Body of pancreas (tissue), 4 donors: ENCODE measurements at regions not wholly inside any gene's neighbourhood (a gene's known extent, or its start where the extent isn't known, plus 50 kb on each side); places are given as distances from the start of the nearest gene placed in this dataset.

Source experiments
- POLR2A ChIP-seq, 3 donors: fragments of 450-650 bp; IDR thresholded peaks; one replicate each; pipeline ENCODE4 v1.6.1; 2016; ENCODE audit warnings: antibody characterized with exemption in 3 of 3, mild to moderate bottlenecking in 2 of 3
- TF ChIP-seq, protein P1 (sequence below), 7 experiments: fragments of 450-650 bp in 4 of 7; fragments of 200-600 bp in 3 of 7; sonication (generic) in 3 of 7; IDR thresholded peaks; one replicate each; pipeline ENCODE4 v1.5.1; 2016 to 2019; ENCODE audit warnings: antibody characterized with exemption in 7 of 7

DNA sequence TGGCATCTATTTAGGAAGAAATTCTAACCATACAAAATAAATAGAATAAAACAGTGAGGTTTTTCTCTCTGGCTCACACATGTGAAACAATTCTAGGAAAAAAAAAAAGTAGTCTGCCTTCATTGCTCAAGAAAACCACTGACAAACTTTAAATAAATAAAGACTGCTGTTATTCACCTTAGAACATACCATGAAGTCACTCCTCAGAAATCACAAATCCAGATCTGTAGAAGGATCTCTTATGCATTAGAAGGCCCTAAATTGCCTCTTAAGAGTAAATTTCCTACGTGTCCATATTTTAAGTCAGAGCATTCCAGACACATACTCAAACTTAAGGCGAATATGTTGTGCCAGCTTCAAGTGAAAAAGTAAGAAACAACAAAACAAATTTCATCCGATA is 217.3 kb downstream of the ZIC4 start:
- TF ChIP-seq, protein P1, sequence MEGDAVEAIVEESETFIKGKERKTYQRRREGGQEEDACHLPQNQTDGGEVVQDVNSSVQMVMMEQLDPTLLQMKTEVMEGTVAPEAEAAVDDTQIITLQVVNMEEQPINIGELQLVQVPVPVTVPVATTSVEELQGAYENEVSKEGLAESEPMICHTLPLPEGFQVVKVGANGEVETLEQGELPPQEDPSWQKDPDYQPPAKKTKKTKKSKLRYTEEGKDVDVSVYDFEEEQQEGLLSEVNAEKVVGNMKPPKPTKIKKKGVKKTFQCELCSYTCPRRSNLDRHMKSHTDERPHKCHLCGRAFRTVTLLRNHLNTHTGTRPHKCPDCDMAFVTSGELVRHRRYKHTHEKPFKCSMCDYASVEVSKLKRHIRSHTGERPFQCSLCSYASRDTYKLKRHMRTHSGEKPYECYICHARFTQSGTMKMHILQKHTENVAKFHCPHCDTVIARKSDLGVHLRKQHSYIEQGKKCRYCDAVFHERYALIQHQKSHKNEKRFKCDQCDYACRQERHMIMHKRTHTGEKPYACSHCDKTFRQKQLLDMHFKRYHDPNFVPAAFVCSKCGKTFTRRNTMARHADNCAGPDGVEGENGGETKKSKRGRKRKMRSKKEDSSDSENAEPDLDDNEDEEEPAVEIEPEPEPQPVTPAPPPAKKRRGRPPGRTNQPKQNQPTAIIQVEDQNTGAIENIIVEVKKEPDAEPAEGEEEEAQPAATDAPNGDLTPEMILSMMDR (IDR thresholded peaks at IDR 0.05), result no peak
- TF ChIP-seq POLR2A (IDR thresholded peaks at IDR 0.05), result no peak
